ENCODE measurements at regions not wholly inside any gene's neighbourhood (a gene's known extent, or its start where the extent isn't known, plus 50 kb on each side); places are given as distances from the start of the nearest gene placed in this dataset.

DNA sequence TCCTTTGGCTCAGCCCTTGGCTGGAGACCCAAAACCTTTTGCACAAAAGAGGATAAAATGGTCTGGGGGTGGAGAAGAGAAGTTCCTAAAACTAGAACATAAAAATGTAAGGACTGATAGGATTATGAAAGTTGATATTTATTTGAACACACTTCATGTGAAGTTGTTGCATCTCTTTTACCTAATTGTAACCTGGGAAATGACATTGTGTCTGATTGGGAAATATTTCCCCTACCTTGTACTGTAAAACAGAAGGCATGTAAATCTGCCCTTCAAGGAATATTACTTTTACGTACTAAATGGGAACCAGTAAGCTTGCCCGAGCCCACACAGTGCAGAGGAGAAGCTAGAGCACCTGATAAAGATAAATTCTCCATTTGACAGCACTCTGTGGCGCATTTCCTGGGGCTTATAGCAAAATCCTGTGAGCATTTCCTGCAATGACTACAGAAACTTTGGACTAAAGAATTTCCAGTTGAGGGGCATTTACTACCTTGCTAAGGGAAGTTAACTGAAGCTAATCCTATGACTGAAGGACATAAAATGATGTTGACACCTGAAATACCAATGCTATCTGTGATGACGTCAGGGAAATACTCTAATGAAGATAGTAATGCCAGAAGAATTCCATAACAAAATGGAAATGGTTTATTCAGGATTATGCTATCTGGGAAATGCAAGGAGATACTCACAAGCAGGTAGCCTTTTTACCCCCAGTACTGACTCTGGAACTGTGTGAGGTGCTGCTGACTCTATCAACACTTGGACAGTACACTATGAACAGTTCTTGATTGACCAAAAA, 78.3 kb upstream of the LIFR start:
- no peaks in the 10 kb centered on the region for H3K36me3 Mint-ChIP-seq
- H3K4me3 Mint-ChIP-seq: no peak overlapping the region
- peaks cover 1 to 3% (median 2%) of the 10 kb centered on the region in 3 donors for H3K27me3 Mint-ChIP-seq (ENCODE audit: low read depth in 3 of 3)
- H3K27ac Mint-ChIP-seq: no peak overlapping the region
- no peaks in the 10 kb centered on the region for H3K4me1 Mint-ChIP-seq
- no peak for DNase-seq
- peaks cover 0 to 10% (median 2%) of the 10 kb centered on the region in 6 donors for H3K9me3 Mint-ChIP-seq

DNA sequence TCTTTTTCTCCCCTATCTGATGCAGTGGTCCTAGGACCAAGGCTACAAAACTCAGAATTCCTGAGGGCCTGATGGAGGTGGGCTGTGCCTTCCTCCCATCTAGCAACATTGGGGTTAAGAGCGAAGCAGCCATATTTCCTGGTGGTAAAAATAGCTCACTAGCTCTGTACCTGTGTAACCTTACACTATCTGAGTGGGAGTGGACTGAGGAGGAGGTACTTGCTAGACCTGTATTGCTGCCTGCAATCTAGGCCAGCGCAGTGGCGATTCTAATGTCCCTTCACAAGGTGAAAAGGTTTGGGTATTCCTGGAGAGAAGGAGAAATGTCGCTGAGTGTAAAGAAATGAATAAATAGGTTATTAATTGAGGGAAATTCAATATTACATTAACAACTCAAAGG, 80.2 kb upstream of the LIFR start:
- no peak overlapping the region for H3K4me3 Mint-ChIP-seq
- H3K36me3 Mint-ChIP-seq: no peaks in the 10 kb centered on the region
- no peak overlapping the region for H3K27ac Mint-ChIP-seq
- no peak for DNase-seq
- H3K27me3 Mint-ChIP-seq (ENCODE audit: low read depth in 3 of 3): peaks cover under 1 to 3% (median 1%) of the 10 kb centered on the region in 3 donors
- H3K4me1 Mint-ChIP-seq: no peaks in the 10 kb centered on the region
- peaks cover 0 to 10% (median 1%) of the 10 kb centered on the region in 6 donors for H3K9me3 Mint-ChIP-seq

DNA sequence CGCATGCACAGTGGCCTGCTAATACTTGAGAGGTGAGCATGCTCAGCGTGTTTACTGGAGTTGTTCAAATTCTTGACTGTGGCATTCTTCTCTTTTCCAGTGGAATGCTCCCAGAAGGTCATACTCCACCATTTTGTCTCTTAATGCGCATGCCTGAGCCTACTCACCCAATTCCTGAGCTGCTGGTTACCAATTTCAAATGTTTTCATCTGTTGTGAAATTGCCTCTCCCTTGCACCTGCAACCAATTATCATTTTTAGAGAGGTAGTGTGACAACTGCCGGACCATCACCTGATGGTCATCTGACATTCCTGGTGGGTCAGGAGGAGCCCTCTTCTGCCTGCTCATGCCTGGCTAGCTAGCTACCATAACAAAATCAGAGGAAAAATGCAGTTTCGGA, 82.2 kb upstream of the LIFR start:
- H3K27me3 Mint-ChIP-seq (ENCODE audit: low read depth in 3 of 3): peaks cover 0 to 3% (median 0%) of the 10 kb centered on the region in 3 donors
- no peak for DNase-seq
- H3K27ac Mint-ChIP-seq: no peak overlapping the region
- H3K4me1 Mint-ChIP-seq: no peaks in the 10 kb centered on the region
- H3K36me3 Mint-ChIP-seq: no peaks in the 10 kb centered on the region
- H3K9me3 Mint-ChIP-seq: no peaks in the 10 kb centered on the region
- no peak overlapping the region for H3K4me3 Mint-ChIP-seq

GRCh38 chr5:38639377-38640358, 83.2 kb upstream of the LIFR start:
- Mint-ChIP-seq H3K9me3 (no peaks in the 10 kb centered on the region), H3K27ac (no peak overlapping the region), H3K36me3 (no peaks in the 10 kb centered on the region), H3K4me1 (no peaks in the 10 kb centered on the region), H3K4me3 (no peak overlapping the region), H3K27me3 (ENCODE audit: low read depth in 3 of 3) (peaks cover 0 to 3% (median 0%) of the 10 kb centered on the region in 3 donors)
- no peak for DNase-seq

DNA sequence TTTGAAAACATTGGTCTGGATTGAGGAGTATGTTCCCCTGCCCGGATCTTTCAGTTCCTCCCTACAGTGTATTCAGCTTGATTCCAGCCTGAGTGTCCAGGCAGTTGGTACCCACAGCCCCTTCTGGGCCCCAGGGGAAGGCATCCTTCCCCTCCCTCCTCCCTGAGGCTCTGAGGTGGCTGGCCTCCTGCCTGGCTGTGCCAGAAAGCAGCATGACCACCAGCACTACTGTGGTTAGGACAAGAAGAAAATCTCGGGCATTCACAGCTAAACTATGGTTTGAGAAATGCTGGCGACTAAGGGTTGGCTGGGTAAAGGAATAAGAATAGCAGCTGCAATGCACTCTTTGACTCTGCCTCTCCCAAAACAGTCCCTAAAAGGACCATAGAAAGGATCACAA, 84.6 kb upstream of the LIFR start:
- Mint-ChIP-seq H3K9me3 (no peaks in the 10 kb centered on the region), H3K4me3 (no peak overlapping the region), H3K36me3 (no peaks in the 10 kb centered on the region), H3K27ac (no peak overlapping the region), H3K4me1 (no peaks in the 10 kb centered on the region), H3K27me3 (ENCODE audit: low read depth in 3 of 3) (peaks cover 0 to 5% (median 3%) of the 10 kb centered on the region in 3 donors)
- DNase-seq: no peak

GRCh38 chr5:38642189-38642911, 85.9 kb upstream of the LIFR start:
- Mint-ChIP-seq H3K4me3 (no peak overlapping the region), H3K36me3 (no peaks in the 10 kb centered on the region), H3K27ac (no peak overlapping the region), H3K9me3 (no peaks in the 10 kb centered on the region), H3K27me3 (ENCODE audit: low read depth in 3 of 3) (peaks cover 0 to 5% (median 3%) of the 10 kb centered on the region in 3 donors), H3K4me1 (no peaks in the 10 kb centered on the region)
- DNase-seq: no peak

DNA sequence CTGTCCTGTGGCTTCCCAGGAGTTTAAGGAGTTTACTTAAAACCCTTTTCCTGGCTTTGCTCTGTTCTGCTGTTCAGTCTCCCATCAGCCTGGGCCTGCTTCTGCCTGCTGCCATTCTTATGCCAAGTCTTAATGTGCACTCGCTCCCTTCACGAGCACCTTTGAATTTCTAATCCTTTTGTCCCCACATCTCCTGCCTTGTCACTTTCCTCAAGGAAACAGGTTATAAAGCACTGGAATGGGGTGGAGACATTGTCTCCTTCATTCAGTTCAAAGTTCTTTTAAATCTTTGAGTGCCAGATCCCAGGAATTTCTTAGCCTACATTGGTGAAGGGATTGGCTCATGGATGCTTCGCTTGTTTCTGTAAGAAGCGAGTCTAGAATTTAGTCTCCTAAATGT, 87.2 kb upstream of the LIFR start:
- no peak overlapping the region for H3K4me3 Mint-ChIP-seq
- H3K36me3 Mint-ChIP-seq: no peaks in the 10 kb centered on the region
- DNase-seq: no peak
- no peak overlapping the region for H3K27ac Mint-ChIP-seq
- no peaks in the 10 kb centered on the region for H3K9me3 Mint-ChIP-seq
- H3K4me1 Mint-ChIP-seq: no peaks in the 10 kb centered on the region
- peaks cover 0 to 5% (median 0%) of the 10 kb centered on the region in 3 donors for H3K27me3 Mint-ChIP-seq (ENCODE audit: low read depth in 3 of 3)

DNA sequence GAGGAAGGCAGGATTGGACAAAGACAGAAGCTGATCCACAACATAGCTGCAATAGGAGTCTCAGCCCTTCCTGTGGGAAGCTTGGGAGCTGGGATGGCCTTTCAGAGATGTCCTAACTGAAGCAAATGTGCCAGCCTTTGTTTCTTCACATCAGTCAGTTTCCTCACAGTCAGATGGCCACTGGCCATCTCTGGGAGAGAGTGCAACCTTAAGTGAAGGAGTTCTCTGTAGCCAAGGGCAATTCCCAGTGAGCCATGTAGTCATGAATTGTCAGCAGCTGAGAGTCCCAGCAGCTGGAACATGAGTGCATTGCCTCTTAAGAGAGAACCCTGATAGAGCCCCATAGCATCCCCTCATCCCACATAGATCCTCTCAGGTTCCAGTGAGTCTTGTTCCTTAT, 89.1 kb upstream of the LIFR start:
- DNase-seq: no peak
- no peaks in the 10 kb centered on the region for H3K36me3 Mint-ChIP-seq
- peaks cover 5 to 7% (median 6%) of the 10 kb centered on the region in 3 donors for H3K27me3 Mint-ChIP-seq (ENCODE audit: low read depth in 3 of 3)
- no peak overlapping the region for H3K27ac Mint-ChIP-seq
- H3K9me3 Mint-ChIP-seq: peaks cover 0 to 2% (median 0%) of the 10 kb centered on the region in 6 donors
- H3K4me3 Mint-ChIP-seq: no peak overlapping the region
- H3K4me1 Mint-ChIP-seq: peaks cover 3 to 5% of the 10 kb centered on the region in 2 donors

DNA sequence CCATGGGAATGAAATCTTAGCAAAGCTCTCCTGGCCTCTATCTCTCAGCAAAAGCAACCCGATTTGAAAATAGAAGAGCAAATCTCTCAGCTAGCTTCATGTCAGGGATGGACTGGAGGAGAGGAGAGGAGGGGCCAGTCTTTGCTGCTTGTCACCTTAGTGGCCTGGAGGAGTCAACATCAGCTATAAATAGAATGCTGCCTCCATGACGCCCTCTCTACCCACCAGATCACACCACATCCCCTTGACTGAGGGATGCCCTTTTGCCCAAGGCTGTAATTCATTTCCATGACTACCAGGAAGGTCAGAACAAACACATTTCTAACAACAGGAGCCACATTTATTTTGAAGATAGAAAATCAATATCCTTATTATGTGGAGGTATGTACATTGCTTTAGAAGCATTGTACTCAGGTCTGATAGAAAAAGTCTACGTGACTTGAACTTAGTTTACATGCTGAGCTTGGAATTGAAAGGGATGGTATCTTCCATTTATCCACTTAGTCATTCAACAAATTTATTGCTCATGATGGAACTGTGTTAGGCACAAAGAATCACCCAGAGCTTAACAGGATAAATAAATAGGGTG, 92.4 kb upstream of the LIFR start:
- Mint-ChIP-seq H3K4me3 (no peak overlapping the region), H3K36me3 (no peaks in the 10 kb centered on the region), H3K27ac (no peak overlapping the region), H3K4me1 (peaks cover 4 to 7% of the 10 kb centered on the region in 2 donors), H3K9me3 (peaks cover 0 to 5% (median 0%) of the 10 kb centered on the region in 6 donors), H3K27me3 (ENCODE audit: low read depth in 3 of 3) (peaks cover 5 to 7% (median 6%) of the 10 kb centered on the region in 3 donors)
- no peak for DNase-seq

- Mint-ChIP-seq H3K36me3 (no peaks in the 10 kb centered on the region), H3K27ac (no peak overlapping the region), H3K4me1 (peaks cover 4 to 7% of the 10 kb centered on the region in 2 donors), H3K27me3 (ENCODE audit: low read depth in 3 of 3) (peaks cover 2 to 6% (median 5%) of the 10 kb centered on the region in 3 donors), H3K4me3 (peak overlapping the region in 2 of 5 donors; percentile 4 to 19), H3K9me3 (peaks cover 0 to 5% (median 0%) of the 10 kb centered on the region in 6 donors)
- no peak for DNase-seq
Measured at GRCh38 chr5:38650540-38650939, 94.1 kb upstream of the LIFR start.

- Mint-ChIP-seq H3K27me3 (ENCODE audit: low read depth in 3 of 3) (peaks cover 2 to 6% (median 5%) of the 10 kb centered on the region in 3 donors), H3K9me3 (peaks cover 0 to 5% (median 0%) of the 10 kb centered on the region in 6 donors), H3K4me3 (peak overlapping the region in 1 of 5 donors; percentile 43), H3K36me3 (no peaks in the 10 kb centered on the region), H3K4me1 (peaks cover 4 to 7% of the 10 kb centered on the region in 2 donors), H3K27ac (no peak overlapping the region)
- no peak for DNase-seq
Measured at GRCh38 chr5:38650946-38651345, 94.5 kb upstream of the LIFR start.

- Mint-ChIP-seq H3K9me3 (peaks cover 0 to 5% (median 0%) of the 10 kb centered on the region in 6 donors), H3K4me3 (no peak overlapping the region), H3K36me3 (no peaks in the 10 kb centered on the region), H3K27me3 (ENCODE audit: low read depth in 3 of 3) (peaks cover 2 to 6% (median 5%) of the 10 kb centered on the region in 3 donors), H3K4me1 (peaks cover 4 to 7% of the 10 kb centered on the region in 2 donors), H3K27ac (no peak overlapping the region)
- DNase-seq: no peak
Measured at GRCh38 chr5:38651806-38652205, 95.4 kb upstream of the LIFR start.

- H3K9me3 Mint-ChIP-seq: peaks cover 0 to 5% (median 0%) of the 10 kb centered on the region in 6 donors
- peaks cover 2 to 8% (median 6%) of the 10 kb centered on the region in 3 donors for H3K27me3 Mint-ChIP-seq (ENCODE audit: low read depth in 3 of 3)
- peaks cover 4 to 7% of the 10 kb centered on the region in 2 donors for H3K4me1 Mint-ChIP-seq
Measured at GRCh38 chr5:38653389-38653788, 96.9 kb upstream of the LIFR start.

More at GRCh38 chr5:38653389-38653788, 96.9 kb upstream of the LIFR start:
- Mint-ChIP-seq H3K27ac (no peak overlapping the region), H3K4me3 (no peak overlapping the region), H3K36me3 (no peaks in the 10 kb centered on the region)
- DNase-seq: no peak

All from immature natural killer cell (primary cell).